Keratinocyte (primary cell): ENCODE measurements at regions not wholly inside any gene's neighbourhood (a gene's known extent, or its start where the extent isn't known, plus 50 kb on each side); places are given as distances from the start of the nearest gene placed in this dataset.

Experiments
- DNase-seq: peaks from one replicate; pipeline ENCODE4 v3.0.0-alpha.2; 2011; ENCODE audit warnings: low read depth, missing footprints, low spot score
- FAIRE-seq: peaks from 2 replicates; lab custom pipeline; 2011; peaks lifted over from hg19 to GRCh38; lab: Jason Lieb, UNC
- H2AFZ ChIP-seq: 2 replicates; pipeline ENCODE4 v1.6.0; 2012; ENCODE audit warnings: low read length, control low read depth, inconsistent platforms; ENCODE audit not compliant: control insufficient read depth
- H3K27ac ChIP-seq: 2 replicates; pipeline ENCODE4 v1.5.1; 2011; ENCODE audit warnings: low read length; ENCODE audit not compliant: control insufficient read depth, insufficient read depth
- H3K27me3 ChIP-seq: 3 replicates; pipeline ENCODE4 v1.6.0; 2011; ENCODE audit warnings: low read length; ENCODE audit not compliant: control insufficient read depth, insufficient read depth; ENCODE audit errors: extremely low read depth
- H3K36me3 ChIP-seq, 2 experiments: 2 replicates in 1 of 2; 3 replicates in 1 of 2; pipeline ENCODE4 v1.5.1; 2011; ENCODE audit warnings: low read length in 2 of 2, mild to moderate bottlenecking in 1 of 2; ENCODE audit not compliant: control insufficient read depth in 2 of 2, insufficient read depth in 2 of 2; ENCODE audit errors: extremely low read depth in 1 of 2
- H3K4me1 ChIP-seq: 3 replicates; pipeline ENCODE4 v1.5.1; 2011; ENCODE audit warnings: low read length; ENCODE audit not compliant: control insufficient read depth, insufficient read depth; ENCODE audit errors: extremely low read depth
- H3K4me2 ChIP-seq: 3 replicates; pipeline ENCODE4 v1.6.0; 2011; ENCODE audit warnings: low read depth, low read length; ENCODE audit not compliant: control insufficient read depth, insufficient read depth; ENCODE audit errors: extremely low read depth
- H3K4me3 ChIP-seq, 3 experiments: fragments of 200-600 bp in 1 of 3; sonication (generic) in 1 of 3; 2 replicates in 2 of 3; 3 replicates in 1 of 3; pipeline ENCODE4 v1.5.1; 2011 to 2016; ENCODE audit warnings: low read length in 3 of 3, mild to moderate bottlenecking in 3 of 3, control low read depth in 2 of 3, inconsistent platforms in 1 of 3, low read depth in 1 of 3, mixed read lengths in 1 of 3, mixed run types in 1 of 3, moderate library complexity in 1 of 3; ENCODE audit not compliant: control insufficient read depth in 2 of 3, insufficient read depth in 2 of 3; ENCODE audit errors: extremely low read depth in 1 of 3
- H3K79me2 ChIP-seq: 2 replicates; pipeline ENCODE4 v1.6.0; 2012; ENCODE audit warnings: low read length; ENCODE audit not compliant: control insufficient read depth, insufficient read depth
- H3K9ac ChIP-seq: 3 replicates; pipeline ENCODE4 v1.6.0; 2011; ENCODE audit warnings: low read length; ENCODE audit not compliant: control insufficient read depth, insufficient read depth; ENCODE audit errors: extremely low read depth
- H3K9me1 ChIP-seq: 3 replicates; pipeline ENCODE4 v1.6.0; 2011; ENCODE audit warnings: low read length; ENCODE audit not compliant: control insufficient read depth, insufficient read depth; ENCODE audit errors: extremely low read depth
- H3K9me3 ChIP-seq: 2 replicates; pipeline ENCODE4 v1.5.1; 2012; ENCODE audit warnings: low read depth, low read length; ENCODE audit not compliant: control insufficient read depth
- H4K20me1 ChIP-seq: 3 replicates; pipeline ENCODE4 v1.6.0; 2011; ENCODE audit warnings: low read length; ENCODE audit not compliant: control insufficient read depth, insufficient read depth; ENCODE audit errors: extremely low read depth
- EZH2 ChIP-seq: IDR thresholded peaks from one replicate; pipeline ENCODE4 v1.6.1; 2012; ENCODE audit warnings: inconsistent platforms, mild to moderate bottlenecking, low read length, moderate library complexity
- dilution Hi-C: fragments of 300-500 bp; cut with MboI; formaldehyde crosslinking; loops from one replicate; pipeline ENCODE4 v1.7.0; 2020; ENCODE audit warnings: low sequenced_read_pairs; ENCODE audit not compliant: extremely low pct_ligation_motif_present
- TF ChIP-seq, protein P1 (sequence below), 3 experiments: IDR thresholded peaks in 1 of 3; conservative IDR thresholded peaks in 1 of 3; optimal IDR thresholded peaks in 1 of 3; 2 replicates in 2 of 3; 3 replicates in 1 of 3; pipeline versions ENCODE3 to v1.5.1; 2011; ENCODE audit warnings: low read length in 3 of 3, mild to moderate bottlenecking in 3 of 3, moderate library complexity in 2 of 3, control low read depth in 1 of 3, inconsistent platforms in 1 of 3; ENCODE audit not compliant: insufficient read depth in 2 of 3; ENCODE audit errors: extremely low read depth in 1 of 3

DNA sequence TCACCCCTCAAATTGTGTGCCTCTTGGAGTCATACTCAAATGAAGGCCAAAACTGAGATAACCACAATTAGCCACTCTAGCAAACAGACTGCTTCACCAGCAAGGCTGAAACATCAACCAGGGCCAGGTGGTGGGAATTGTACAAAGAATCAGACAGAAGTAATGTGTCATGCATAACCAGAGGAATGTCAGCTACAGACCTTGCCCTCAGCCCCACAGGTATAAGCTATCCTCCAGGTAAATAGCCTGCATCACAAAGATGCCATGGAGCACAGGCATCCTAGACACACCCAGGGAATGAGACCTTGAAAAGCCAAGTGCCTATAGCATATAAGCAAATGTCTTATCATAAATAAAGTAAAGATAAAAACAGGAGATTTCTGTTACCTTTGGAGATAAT is 242.7 kb downstream of the CETN3 start:
- no peaks in the 10 kb centered on the region for H3K27me3 ChIP-seq
- H3K4me3 ChIP-seq = no peak overlapping the region
- no peaks in the 10 kb centered on the region for H3K9me1 ChIP-seq
- no peak overlapping the region for H3K27ac ChIP-seq
- H3K79me2 ChIP-seq = no peaks in the 10 kb centered on the region
- no peaks in the 10 kb centered on the region for H3K36me3 ChIP-seq
- H3K4me2 ChIP-seq = no peak overlapping the region
- FAIRE-seq (no peak), DNase-seq (no peak)
- no peaks in the 10 kb centered on the region for H3K9me3 ChIP-seq
- no peaks in the 10 kb centered on the region for H4K20me1 ChIP-seq
- H2AFZ ChIP-seq = no peak overlapping the region
- H3K9ac ChIP-seq = no peak overlapping the region
- no peak for TF ChIP-seq EZH2
- TF ChIP-seq, protein P1, sequence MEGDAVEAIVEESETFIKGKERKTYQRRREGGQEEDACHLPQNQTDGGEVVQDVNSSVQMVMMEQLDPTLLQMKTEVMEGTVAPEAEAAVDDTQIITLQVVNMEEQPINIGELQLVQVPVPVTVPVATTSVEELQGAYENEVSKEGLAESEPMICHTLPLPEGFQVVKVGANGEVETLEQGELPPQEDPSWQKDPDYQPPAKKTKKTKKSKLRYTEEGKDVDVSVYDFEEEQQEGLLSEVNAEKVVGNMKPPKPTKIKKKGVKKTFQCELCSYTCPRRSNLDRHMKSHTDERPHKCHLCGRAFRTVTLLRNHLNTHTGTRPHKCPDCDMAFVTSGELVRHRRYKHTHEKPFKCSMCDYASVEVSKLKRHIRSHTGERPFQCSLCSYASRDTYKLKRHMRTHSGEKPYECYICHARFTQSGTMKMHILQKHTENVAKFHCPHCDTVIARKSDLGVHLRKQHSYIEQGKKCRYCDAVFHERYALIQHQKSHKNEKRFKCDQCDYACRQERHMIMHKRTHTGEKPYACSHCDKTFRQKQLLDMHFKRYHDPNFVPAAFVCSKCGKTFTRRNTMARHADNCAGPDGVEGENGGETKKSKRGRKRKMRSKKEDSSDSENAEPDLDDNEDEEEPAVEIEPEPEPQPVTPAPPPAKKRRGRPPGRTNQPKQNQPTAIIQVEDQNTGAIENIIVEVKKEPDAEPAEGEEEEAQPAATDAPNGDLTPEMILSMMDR (optimal IDR thresholded peaks at IDR 0.05 in 1 of 3, IDR thresholded peaks at IDR 0.05 in 1 of 3, conservative IDR thresholded peaks at IDR 0.05 in 1 of 3; ENCODE audit: extremely low read depth in 1 of 3, insufficient read depth in 2 of 3, low read length in 3 of 3) = no peak
- dilution Hi-C loops = no loop called here
- H3K4me1 ChIP-seq = no peaks in the 10 kb centered on the region

DNA sequence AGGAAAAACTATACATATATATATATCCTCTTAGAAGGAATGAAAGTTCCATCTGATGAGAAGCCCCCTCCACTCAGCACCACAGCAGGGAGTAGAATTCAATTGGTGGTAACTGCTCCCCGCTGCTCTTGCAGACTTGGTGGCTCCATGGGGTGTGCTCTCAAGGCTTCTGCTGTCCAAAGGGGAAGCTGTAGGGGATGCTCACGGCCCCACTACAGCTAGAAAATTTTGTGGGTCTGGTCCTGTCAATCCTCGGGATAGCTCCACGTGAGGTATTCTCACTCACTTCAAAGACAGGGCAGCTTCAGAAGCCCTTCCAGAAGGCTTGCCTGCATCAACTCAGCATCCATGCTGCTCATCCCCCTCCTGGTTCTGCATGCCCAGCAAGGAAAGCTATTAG is 247.2 kb downstream of the CETN3 start:
- TF ChIP-seq, protein P1 (optimal IDR thresholded peaks at IDR 0.05 in 1 of 3, IDR thresholded peaks at IDR 0.05 in 1 of 3, conservative IDR thresholded peaks at IDR 0.05 in 1 of 3; ENCODE audit: extremely low read depth in 1 of 3, insufficient read depth in 2 of 3, low read length in 3 of 3) = no peak
- TF ChIP-seq EZH2 = no peak
- Histone ChIP-seq H3K9me1 (no peaks in the 10 kb centered on the region), H2AFZ (no peak overlapping the region), H3K9ac (no peak overlapping the region), H4K20me1 (no peaks in the 10 kb centered on the region), H3K79me2 (no peaks in the 10 kb centered on the region), H3K9me3 (no peaks in the 10 kb centered on the region), H3K27me3 (no peaks in the 10 kb centered on the region), H3K36me3 (no peaks in the 10 kb centered on the region), H3K4me3 (no peak overlapping the region), H3K4me1 (no peaks in the 10 kb centered on the region), H3K27ac (no peak overlapping the region), H3K4me2 (no peak overlapping the region)
- DNase-seq (no peak), FAIRE-seq (no peak)
- dilution Hi-C loops = no loop called here
